Renal pelvis (tissue), 1 donor: ENCODE measurements at regions not wholly inside any gene's neighbourhood (a gene's known extent, or its start where the extent isn't known, plus 50 kb on each side); places are given as distances from the start of the nearest gene placed in this dataset.
"Not testable (repeated sequence)": the region's sequence is repeated elsewhere in the genome, so short reads cannot be mapped to it uniquely, and the experiment has no call there.

Experiments
- DNase-seq: peaks from one replicate; pipeline ENCODE4 v3.0.0-alpha.2; 2013

DNA sequence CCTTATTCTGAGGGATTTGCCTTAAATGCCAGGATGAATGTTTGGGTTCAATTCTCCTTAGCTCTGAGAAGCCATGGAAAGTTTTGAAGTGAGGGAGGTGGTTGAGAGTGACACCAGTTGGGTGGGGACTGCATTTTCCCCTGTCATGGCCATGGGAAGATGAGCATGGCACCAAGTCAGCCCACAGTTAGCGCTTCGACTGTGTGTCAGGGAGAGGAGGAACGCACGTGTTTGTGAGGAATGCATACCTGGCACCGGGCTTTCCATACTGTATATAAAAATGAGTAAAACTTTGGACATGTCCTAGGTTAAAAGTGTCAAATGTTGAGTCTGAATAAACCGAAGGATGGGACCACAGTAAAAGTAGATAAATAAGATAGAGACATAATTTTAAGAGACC is 187.5 kb upstream of the KL start:
- DNase-seq = no peak

DNA sequence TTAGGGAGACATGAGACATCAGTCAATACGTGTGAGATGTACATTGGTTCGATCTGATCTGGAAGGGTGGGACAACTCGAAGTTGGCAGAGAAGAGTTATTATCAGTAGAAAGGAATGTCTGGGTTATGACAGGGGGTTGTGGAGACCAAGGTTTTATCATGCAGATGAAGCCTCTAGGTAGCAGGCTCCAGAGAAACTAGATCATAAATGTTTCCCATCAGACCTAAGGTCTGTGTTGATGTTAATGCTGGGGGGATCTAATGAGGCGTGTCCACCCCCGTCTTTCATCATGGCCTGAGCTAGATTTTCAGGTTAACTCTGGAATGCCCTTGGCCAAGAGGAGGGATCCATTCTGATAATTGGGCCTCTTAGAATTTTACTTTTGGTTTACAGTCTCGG is 187.0 kb upstream of the KL start:
- DNase-seq = no peak

DNA sequence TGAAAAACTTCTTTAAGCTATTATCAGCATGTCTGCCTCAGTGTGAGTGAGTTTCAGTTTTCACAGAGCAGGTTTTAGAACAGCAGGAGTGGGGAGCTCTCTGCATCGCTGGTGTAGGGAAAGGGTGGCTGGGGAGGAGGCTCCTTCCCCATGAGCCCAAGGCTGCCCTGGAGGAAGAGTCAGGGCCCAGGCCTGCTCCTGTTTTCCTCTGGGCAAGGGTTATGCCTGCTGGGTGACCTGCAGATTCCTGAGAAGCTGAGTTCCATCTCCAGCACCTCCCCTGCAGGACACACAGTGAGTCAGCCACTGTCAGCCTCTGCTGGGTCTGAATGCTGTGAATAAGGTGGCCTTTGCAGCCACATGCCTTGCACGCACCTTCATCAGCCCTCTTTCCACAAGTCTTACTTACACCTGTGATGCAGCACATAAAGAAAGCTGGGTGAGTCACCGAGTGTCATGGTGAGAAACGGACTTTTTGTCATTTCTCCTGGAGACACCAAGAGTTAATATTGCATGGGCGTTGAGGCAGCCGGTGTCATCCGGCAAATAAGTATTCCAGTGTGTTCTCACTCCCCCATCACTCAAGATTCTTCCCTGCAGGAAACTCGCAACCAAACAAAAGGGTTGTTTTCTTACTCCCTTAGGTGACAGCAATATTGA is 186.4 kb upstream of the KL start:
- DNase-seq = no peak

DNA sequence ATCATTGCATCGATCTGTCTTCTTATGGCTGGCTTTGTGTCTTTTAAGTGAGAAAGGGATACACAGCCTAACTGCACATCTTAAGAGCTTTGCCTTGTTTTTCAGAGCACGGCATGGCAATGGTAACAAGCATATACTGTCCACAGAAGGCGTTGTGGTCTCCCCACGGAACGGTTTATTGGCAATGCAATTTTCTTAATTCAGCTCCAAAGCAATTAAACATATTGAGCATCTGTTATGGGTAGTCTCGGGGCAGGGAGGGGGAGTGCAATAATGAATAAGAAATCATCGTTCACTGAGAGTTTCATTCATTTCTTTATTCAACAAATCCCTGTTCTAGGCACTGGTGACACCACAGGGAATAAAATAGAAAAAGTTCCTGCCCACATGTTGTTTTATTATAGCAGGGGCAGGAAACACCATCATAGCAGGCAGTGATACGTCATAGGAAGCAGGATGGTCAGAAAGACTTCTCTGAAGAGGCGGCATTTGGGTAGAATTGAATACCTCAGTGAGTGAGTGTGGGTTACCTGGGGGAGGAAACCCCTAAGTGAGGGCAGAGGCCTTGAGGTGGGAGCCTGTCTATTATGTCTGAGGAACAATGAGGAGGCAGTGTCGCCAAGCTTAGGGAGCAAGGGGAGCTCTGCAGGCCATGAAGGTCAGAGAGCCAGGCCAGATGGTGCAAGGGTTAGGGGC is 185.7 kb upstream of the KL start:
- no peak for DNase-seq

DNA sequence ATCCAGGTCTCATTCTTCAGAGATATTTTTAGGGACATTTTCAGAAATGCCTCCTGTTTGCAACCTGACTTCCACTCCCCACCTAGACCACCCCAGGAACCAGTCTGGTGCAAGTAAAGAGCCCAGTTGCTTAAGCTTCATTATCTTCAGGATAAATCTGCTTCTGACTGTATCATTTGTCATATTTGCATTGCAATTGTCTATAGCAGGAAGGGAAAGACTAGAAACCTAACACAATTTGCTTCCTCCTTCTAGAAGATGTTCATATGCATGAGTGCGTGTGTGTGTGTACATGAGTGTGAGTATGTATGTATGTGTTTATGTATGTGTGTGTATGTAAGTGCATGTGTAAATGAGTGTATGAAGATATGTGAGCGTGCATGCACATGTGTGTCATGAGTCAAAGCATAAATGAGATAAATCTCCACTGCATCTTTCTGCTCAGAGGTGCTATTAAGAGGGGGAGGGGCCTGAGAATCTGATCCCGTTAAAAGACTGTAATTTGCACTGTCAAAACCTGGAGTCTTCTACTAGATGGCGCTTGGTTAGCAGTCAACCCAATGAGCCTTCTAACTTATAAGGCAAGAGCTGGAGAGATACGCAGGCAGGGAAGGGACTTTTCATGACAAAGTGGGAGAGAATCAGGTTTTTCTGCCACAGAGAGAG is 178.8 kb upstream of the KL start:
- no peak for DNase-seq

DNA sequence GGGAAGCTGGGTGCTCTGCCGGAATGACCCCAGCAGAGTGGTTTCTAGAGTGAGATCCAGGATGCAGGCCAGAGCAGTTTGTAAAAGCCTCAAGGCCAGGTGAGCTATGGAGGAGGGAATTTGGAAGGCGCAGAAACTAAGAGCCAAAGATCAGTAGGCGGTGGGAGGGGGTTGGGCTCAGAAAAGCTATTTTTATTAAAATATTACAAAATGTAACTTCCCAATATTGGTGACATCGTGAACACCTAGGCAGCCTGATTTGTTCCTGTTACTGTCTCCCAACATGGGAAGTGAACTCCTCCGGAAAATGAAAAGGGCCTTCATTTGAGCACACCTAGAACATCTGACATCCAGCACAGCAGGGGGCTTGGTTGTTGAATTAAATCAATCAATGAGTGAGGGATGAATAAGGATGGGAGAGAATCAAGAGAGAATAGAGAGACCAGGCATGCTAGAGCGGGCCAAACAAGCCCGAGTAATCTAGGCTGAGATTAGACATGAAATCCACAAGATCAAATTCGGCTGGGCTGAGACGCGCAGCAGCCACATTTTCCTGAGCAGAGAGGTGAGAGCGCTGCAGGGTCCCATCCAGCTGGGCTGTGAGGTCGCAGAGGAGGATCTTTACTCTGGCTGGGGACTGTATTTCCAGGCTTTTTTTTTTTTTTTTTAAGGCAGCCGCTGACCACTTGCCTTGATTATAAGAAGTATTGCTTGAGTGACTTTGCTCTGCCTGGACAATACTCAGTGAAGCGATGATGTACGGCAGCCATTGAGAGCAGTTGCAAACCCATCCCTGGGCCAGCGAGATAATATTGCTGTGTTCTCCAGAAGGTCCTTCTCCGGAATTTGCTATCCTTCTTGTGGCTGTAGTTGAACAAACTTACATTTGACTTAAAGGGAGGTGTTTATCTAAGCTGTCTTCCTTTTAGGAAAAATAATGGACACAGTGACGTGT is 178.0 kb upstream of the KL start:
- DNase-seq = no peak

DNA sequence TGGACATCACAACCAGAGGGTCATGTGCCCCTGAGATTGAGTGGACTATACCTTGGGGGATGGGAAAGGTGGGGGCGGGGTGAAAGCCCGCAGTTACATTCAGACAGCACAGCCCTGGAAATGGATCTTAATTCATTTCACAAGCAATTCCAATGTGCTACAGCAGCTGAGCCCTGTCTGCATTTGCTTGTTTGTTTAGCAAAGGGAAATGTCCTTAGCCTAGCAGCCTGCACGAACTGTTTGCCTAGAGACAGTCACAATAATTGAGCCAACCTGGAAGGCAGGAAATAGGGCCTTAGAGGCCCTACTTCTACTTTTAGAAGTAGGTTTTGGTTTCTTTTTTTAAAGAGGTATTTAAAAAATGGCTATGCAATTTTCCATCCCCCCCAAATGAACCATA is 177.3 kb upstream of the KL start:
- peak; percentile 90 for DNase-seq

DNA sequence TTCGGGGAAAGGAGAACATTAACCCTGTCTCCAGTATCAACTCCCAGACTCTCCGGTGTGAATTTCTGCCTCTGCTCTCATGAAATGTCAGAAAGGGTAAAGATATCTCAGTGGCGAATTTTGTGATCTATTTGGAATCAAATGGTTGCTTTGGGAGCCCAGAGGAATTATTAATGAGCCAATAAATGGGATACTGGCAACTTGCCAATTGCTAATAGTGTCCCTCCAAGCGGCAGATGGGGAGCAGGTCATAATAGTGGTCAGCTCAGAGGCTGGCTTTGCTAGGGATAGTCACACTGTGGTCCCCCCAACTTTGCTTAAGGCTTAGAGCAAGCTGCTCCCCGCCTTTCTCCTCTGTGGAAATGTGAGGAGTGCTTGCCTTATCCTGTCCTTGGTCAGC is 176.1 kb upstream of the KL start:
- DNase-seq = no peak

DNA sequence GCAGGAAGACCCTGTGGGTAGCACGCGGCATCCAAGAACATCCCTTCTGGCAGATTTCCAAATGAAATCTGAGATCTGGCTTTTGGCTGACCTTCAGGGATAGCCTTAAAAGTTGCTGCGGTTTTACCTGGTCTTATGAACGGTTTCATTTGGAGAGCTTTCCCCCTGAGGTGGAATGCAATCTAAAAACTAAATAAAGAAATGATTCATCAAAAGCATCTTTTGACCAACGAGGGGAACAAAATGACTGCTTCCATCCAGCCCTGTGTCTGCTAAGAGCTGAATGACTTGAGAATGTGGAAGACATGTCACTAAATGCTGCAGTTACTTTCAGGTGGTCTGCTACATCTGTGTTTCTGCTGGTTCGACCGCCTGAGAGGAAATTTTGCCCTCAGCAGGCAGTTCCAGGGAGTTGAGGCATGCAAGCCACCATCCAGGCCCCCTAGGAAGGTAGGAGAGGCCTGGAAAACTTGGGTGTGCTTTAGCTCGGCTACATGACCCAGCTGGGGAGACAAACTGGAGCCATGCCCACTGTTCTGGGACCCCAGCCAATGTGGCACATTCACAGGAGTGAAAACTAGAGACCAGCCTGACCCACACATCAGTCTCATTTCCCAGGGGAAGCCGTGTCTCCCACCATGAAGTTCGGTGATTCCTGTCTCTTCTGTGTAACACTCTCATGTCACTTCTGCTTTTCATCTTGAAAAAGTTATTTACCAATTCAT is 175.1 kb upstream of the KL start:
- DNase-seq = no peak

DNA sequence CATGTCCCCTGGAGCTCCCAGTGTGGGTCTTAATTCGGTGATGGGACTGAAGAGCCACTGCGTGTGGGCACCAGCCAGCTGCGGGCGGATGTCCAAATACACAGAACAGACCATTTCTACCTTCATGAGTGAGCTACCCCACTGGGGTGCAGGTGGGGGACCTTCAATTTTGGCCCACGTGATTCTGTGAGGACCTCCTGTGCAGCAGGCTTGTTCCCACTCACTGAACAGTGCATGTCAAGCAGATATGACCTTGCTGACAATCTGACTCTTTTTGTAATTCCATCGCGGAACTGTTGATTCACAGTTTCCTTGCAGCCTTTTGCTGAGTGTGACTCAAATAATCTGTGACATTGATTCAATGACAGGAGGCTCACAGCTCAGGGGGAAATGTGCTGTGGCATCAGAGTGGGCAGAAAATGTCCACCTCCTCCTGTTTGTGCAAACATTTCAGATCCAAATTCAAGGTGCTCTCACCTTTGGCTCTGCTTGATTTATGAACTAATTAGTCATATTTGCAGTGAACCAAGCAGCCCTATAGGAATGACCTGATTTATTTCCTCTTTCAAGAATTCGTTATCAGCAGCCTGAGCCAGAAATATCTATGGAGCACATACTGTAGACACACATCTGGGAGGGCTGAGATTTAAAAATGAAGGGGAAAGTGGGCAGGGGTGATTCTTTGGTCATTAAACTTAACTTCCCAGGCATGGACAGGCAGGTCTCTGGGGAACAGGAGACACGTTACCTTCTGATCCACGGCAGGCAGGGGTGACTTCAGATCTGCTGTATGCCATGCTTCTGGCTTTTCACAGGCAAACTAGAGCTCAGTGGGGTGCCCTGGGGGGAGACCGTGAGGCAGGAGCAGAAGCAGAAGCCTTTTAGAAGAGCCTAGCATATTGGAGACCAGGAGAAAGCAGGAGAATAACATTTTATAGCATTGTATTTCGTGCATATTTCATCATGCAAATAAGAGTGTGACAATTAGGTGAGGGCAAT is 170.0 kb upstream of the KL start:
- DNase-seq = no peak

DNA sequence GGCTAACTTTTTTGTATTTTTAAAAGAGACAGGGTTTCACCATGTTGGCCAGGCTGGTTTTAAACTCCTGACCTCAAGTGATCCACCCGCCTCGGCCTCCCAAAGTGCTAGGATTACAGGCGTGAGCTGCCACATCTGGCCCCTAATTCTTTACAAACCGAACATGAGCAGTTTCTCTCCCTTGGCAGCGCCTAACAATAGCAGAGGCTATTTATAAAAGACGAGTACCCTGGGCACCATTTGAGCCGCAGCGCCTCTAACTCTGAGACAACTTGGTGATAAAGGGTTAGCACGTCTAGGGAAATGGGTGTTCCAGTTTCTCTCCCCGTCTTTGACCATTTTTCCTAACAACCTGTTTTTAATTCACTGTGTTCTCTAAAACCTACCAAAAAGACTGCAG is 168.2 kb upstream of the KL start:
- DNase-seq = not testable (repeated sequence)

DNA sequence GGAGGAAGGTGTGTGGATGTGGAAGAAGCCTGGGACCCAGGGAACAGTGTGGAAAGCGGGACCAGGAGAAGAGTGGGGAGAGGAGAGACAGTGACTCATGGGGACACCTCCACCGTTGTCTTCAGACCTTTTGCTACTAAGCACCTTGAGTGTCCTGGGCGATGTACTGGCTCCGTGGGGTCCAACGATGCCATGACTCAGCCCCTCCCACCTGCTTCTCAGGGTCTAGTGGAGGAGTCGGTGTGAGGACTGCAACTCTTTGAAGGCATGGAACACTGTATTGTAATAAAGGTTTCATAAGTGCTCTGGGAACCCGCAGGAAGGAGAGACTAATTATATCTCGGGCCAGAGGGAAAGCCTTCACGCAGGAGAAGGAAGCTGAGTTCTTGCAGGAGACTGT is 166.9 kb upstream of the KL start:
- DNase-seq = no peak

DNA sequence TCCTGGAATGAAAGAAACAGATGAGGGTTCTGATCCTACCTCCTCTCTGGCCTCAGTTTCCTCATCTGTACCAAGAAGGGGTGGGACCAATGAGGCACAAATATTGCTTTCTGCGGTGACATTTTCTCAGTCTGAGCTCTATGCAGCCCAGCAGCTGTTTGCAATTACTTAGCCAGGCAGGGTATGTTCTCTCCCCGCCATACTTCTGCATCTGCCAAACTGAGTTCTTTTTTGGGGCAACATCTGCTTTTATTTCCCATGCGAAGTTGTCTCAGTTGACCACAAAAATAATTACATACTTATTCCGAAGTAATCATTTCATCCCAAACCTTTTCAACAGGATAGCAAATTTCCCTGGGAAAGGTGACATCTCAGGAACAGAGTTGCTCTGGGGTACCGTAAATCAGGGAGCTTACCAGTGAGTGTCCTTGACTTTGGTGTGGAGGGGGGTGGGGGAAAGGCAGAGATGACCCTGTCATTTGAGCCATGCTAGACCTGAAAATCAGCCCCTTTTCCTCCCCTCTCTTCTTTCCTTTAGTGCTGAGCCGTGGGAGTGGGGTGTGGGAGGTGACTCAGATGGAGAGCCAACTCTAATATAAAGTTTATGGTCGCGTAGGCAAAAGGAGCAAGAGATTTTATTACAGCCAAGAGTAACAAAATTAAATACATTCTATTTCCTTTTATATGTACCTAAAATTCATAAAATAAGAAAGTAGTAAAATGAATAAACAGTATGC is 165.7 kb upstream of the KL start:
- peak; percentile 78 for DNase-seq

DNA sequence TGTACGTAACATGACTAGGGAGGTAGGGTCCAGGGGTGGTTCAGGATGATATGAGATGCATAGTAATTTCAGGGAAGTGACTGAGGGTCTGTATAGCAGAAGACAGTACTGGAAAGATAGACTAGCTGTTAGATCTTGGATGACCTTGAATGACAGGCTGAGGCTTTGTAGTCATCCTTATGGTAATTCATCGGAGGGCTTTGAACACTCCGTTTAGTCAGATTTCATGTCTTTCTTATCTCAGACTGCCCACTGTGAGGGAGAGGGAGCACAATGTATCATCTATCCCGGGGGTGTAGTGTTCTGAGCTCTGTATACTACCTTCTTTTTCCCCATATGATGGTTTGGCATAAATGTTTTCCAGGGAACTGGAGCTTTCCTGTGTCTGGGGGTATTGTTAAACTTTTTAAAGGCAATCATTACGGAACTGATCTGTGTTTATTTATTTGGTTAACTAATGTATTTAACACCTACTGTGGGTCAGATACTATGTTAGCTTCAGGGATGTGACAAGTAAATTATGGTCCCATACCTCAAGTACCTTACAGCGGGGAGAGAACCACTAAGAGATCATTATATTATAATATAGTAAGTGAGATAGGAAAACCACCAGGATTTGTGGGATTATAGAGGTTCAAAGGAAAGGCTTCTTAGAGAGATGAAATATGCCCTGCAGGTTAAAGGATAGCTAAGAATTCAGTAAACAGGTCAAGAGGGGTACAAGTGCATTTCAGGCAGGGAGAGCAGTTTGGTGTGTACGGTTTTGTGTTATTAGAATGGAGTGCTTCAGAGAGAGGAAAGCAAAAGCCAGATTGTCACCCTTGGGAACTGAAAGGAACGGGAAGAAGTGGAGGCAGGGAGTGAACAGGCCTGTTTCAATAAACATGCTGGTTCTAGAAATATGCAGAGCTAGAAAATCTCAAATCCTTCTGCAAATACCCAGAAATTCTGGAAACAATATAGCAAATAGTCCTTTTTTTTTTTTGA is 164.8 kb upstream of the KL start:
- no peak for DNase-seq

DNA sequence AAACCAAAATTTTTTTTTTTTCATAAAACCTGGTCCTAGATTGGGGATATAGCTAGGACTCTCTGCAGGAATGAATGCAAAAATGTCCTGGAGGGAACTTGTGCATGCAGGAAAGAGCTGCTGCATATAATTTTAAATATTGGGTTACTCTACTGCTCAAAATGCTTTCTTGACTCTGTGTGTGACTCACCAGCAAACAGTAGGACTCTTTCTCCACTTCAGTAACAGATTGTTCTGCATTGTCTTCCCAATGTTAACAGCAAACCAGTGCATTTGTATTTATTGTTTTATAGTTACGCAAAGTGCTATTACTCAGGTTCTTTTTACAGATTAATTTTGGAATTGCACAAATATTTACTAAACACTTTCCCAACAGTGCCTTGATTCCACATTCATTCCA is 163.7 kb upstream of the KL start:
- no peak for DNase-seq

DNA sequence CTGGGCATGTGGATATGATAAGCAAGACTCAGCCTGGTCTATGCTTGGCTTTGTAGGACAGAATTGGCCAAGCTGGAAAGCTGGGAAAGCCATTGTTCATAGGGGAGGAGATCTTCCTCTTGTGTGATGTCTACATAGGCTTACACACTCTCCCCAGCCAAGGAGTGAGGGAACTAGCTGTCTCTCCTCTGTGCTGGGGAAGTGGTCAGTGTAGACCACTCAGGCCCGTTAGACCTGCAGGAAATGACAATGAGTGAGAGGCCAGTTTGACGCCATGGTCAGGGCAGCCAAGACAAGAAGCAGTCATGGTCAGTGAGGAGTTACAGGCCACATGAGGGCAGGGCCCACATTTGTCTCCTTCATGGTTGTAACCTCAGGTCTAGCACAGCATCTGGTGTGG is 159.1 kb upstream of the KL start:
- no peak for DNase-seq

DNA sequence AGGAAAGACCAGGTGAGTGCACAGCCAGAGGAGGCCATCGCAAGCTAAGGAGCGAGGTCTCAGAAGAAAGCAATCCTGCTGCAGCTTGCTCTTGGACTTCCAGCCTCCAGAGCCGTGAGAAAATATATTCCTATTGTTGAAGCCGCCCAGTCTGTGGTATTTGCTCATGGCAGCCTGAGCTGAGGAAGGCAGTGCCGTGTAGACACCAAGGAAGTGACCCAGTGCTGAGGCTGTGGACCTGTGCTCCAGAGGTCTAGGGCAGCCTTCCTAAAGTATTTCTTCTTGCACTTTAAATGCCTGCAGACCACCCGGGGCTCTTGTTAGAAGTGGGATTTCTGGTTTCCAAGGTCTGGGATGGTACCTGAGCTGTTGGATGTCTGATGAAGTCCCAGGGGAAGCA is 158.5 kb upstream of the KL start:
- no peak for DNase-seq

DNA sequence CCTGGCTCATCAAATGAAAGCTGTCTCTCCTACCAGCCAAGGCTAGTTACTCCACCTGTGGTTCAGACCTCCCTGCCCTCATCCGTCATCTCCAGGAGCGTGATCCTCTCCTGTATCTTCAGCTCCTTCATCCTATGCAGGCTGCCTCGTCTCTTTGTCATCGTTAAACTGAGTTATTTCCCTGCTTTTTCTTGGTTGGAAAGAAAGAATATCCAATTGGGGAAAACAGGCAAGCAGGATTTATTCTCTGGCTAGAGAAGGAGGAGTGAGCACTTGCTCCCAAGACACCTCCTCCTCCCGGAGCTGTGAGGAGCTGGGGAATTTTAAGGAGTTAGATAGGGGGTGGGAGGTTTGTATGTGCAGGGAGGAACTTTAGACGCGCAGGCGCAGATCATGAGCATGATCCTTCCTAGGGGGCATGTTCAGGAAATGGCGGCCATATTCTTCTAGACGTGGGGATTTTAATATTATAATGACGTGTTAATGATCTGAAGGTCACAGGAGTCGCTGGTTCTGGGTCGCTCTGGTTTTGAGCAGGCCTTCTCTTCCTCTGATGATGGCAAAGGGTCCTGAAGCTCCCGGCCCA is 156.4 kb upstream of the KL start:
- DNase-seq = no peak
